Mesendoderm (in vitro differentiated cells): ENCODE measurements at regions not wholly inside any gene's neighbourhood (a gene's known extent, or its start where the extent isn't known, plus 50 kb on each side); places are given as distances from the start of the nearest gene placed in this dataset.

Experiments
- DNase-seq: peaks from one replicate; pipeline ENCODE4 v3.0.0; 2013
- H2AK5ac ChIP-seq: 2 replicates; pipeline ENCODE4 v1.6.1; 2013; ENCODE audit warnings: low read length, inconsistent platforms
- H2BK120ac ChIP-seq: 2 replicates; pipeline ENCODE4 v1.6.1; 2013; ENCODE audit warnings: low read depth, mild to moderate bottlenecking, low read length, moderate library complexity, mixed read lengths
- H2BK15ac ChIP-seq: replicated peaks from 2 replicates; pipeline ENCODE4 v1.6.1; 2013; ENCODE audit warnings: low read depth, mild to moderate bottlenecking, moderate library complexity
- H2BK5ac ChIP-seq: 2 replicates; pipeline ENCODE4 v1.6.1; 2013; ENCODE audit warnings: low read length, inconsistent platforms
- H3K18ac ChIP-seq: 2 replicates; pipeline ENCODE4 v1.6.1; 2013; ENCODE audit warnings: mild to moderate bottlenecking, low read length, mixed read lengths
- H3K23ac ChIP-seq: one replicate; pipeline ENCODE4 v1.6.1; 2013; ENCODE audit warnings: low read length
- H3K27ac ChIP-seq: 2 replicates; pipeline ENCODE4 v1.5.1; 2013; ENCODE audit warnings: low read depth, mild to moderate bottlenecking, inconsistent platforms, low read length, moderate library complexity
- H3K27me3 ChIP-seq: 2 replicates; pipeline ENCODE4 v1.6.1; 2013; ENCODE audit warnings: low read length, control low read depth, mild to moderate bottlenecking, inconsistent platforms; ENCODE audit not compliant: insufficient read depth, poor library complexity
- H3K36me3 ChIP-seq: 2 replicates; pipeline ENCODE4 v1.6.1; 2013; ENCODE audit warnings: low read length, inconsistent platforms; ENCODE audit not compliant: control insufficient read depth, insufficient read depth
- H3K4ac ChIP-seq: one replicate; pipeline ENCODE4 v1.6.1; 2013; ENCODE audit warnings: low read depth, mild to moderate bottlenecking, low read length, moderate library complexity
- H3K4me1 ChIP-seq: 2 replicates; pipeline ENCODE4 v1.6.1; 2013; ENCODE audit warnings: low read depth, low read length, inconsistent platforms; ENCODE audit not compliant: control insufficient read depth
- H3K4me2 ChIP-seq: 2 replicates; pipeline ENCODE4 v1.6.1; 2013; ENCODE audit warnings: low read length
- H3K4me3 ChIP-seq: 2 replicates; pipeline ENCODE4 v1.5.1; 2013; ENCODE audit warnings: mild to moderate bottlenecking, low read length
- H3K56ac ChIP-seq: one replicate; pipeline ENCODE4 v1.6.1; 2013; ENCODE audit warnings: low read length
- H3K79me1 ChIP-seq: 2 replicates; pipeline ENCODE4 v1.6.1; 2013; ENCODE audit warnings: low read length, inconsistent platforms
- H3K79me2 ChIP-seq: 2 replicates; pipeline ENCODE4 v1.6.1; 2013; ENCODE audit warnings: mild to moderate bottlenecking, low read length; ENCODE audit not compliant: control insufficient read depth, insufficient read depth
- H3K9ac ChIP-seq: 2 replicates; pipeline ENCODE4 v1.6.1; 2013; ENCODE audit warnings: low read length, inconsistent platforms
- H4K5ac ChIP-seq: one replicate; pipeline ENCODE4 v1.6.1; 2013; ENCODE audit warnings: low read length
- H4K8ac ChIP-seq: one replicate; pipeline ENCODE4 v1.6.1; 2013; ENCODE audit warnings: low read depth, mild to moderate bottlenecking, control low read depth, low read length, moderate library complexity
- WGBS: extraction: QIAGEN DNeasy Blood & Tissue Kit; methylation state at CpG from one replicate; pipeline ENCODE4 v1.1.7; 2013; ENCODE audit warnings: low lambda C conversion rate, missing lambda C conversion rate; ENCODE audit not compliant: insufficient coverage; ENCODE audit errors: extremely low coverage; 5-methylcytosine and 5-hydroxymethylcytosine counted together

GRCh38 chr4:31923634-31924033 lies 1203.5 kb downstream of the PCDH7 start:
- Histone ChIP-seq H3K79me1 (no peaks in the 10 kb centered on the region), H3K27ac (no peak overlapping the region), H3K4ac (no peak overlapping the region), H3K9ac (no peak overlapping the region), H3K18ac (no peak overlapping the region), H3K36me3 (no peaks in the 10 kb centered on the region), H2BK15ac (no peak overlapping the region), H3K27me3 (no peaks in the 10 kb centered on the region), H4K5ac (no peak overlapping the region), H3K79me2 (no peaks in the 10 kb centered on the region), H3K4me1 (no peaks in the 10 kb centered on the region), H3K23ac (no peak overlapping the region), H3K4me3 (no peak overlapping the region), H2BK120ac (no peak overlapping the region), H3K4me2 (no peak overlapping the region), H2AK5ac (no peak overlapping the region), H2BK5ac (no peak overlapping the region), H3K56ac (no peak overlapping the region), H4K8ac (no peak overlapping the region)
- no CpG with 5 or more reads among the region's 4 CpGs for WGBS
- DNase-seq, result no peak

DNA sequence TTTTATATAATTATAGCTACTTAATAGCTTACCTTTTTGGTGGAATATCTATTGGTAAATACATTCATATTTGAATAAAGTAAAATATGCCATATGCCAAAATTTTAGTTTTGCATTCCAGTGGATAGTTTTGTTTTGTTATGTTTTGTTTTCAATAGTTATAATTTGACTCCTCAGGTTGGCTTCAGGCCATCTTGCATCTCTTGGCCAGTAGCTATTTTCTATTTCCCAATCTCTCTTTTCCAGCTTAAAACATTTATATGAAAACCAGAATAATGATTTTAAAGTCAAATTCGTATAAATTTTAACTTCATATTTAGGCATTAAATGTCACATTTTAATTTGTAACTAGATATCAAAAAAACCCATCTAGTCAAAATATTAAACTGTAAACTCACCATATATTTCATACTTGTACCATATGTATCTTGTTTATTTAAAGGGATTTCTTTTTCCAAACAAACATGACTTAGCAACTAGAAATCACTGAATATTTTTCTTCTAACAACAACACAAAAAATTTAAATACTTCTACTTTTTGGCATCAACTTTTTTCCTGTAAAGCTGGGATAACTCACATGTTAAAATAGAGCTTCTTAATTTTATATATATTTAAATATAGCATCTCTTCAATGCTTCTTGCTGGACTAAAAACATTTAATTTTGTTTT lies 1209.6 kb downstream of the PCDH7 start:
- 100% methylated on average over 1 of the region's 1 CpG for WGBS
- H3K4me3 ChIP-seq, result no peak overlapping the region
- no peak overlapping the region for H4K5ac ChIP-seq
- DNase-seq, result no peak
- no peak overlapping the region for H2AK5ac ChIP-seq
- no peak overlapping the region for H3K18ac ChIP-seq
- H3K4ac ChIP-seq, result no peak overlapping the region
- H3K36me3 ChIP-seq, result no peaks in the 10 kb centered on the region
- H3K4me2 ChIP-seq, result no peak overlapping the region
- H3K79me1 ChIP-seq, result no peaks in the 10 kb centered on the region
- no peaks in the 10 kb centered on the region for H3K79me2 ChIP-seq
- H2BK120ac ChIP-seq, result no peak overlapping the region
- H3K9ac ChIP-seq, result no peak overlapping the region
- H3K27ac ChIP-seq, result no peak overlapping the region
- no peak overlapping the region for H4K8ac ChIP-seq
- no peak overlapping the region for H2BK15ac ChIP-seq
- no peak overlapping the region for H3K56ac ChIP-seq
- no peaks in the 10 kb centered on the region for H3K4me1 ChIP-seq
- H2BK5ac ChIP-seq, result no peak overlapping the region
- no peak overlapping the region for H3K23ac ChIP-seq
- no peaks in the 10 kb centered on the region for H3K27me3 ChIP-seq

- Histone ChIP-seq H2AK5ac (no peak overlapping the region), H3K4ac (no peak overlapping the region), H3K36me3 (no peaks in the 10 kb centered on the region), H3K23ac (no peak overlapping the region), H3K79me1 (no peaks in the 10 kb centered on the region), H2BK120ac (no peak overlapping the region), H2BK15ac (no peak overlapping the region), H3K9ac (no peak overlapping the region), H3K4me1 (no peaks in the 10 kb centered on the region), H4K5ac (no peak overlapping the region), H2BK5ac (no peak overlapping the region), H3K79me2 (no peaks in the 10 kb centered on the region), H3K18ac (no peak overlapping the region), H3K27me3 (no peaks in the 10 kb centered on the region), H3K56ac (no peak overlapping the region), H3K27ac (no peak overlapping the region), H4K8ac (no peak overlapping the region), H3K4me2 (no peak overlapping the region), H3K4me3 (no peak overlapping the region)
- no peak for DNase-seq
- WGBS, result no CpG with 5 or more reads among the region's 3 CpGs
These were observed 1226.3 kb downstream of the PCDH7 start for GRCh38 chr4:31946456-31946855.

GRCh38 chr4:31947101-31947500 lies 1226.9 kb downstream of the PCDH7 start:
- Histone ChIP-seq H3K4me2 (no peak overlapping the region), H3K79me2 (no peaks in the 10 kb centered on the region), H3K56ac (no peak overlapping the region), H3K36me3 (no peaks in the 10 kb centered on the region), H3K18ac (no peak overlapping the region), H3K9ac (no peak overlapping the region), H3K27me3 (no peaks in the 10 kb centered on the region), H4K8ac (no peak overlapping the region), H3K4ac (no peak overlapping the region), H3K79me1 (no peaks in the 10 kb centered on the region), H3K4me1 (no peaks in the 10 kb centered on the region), H2BK120ac (no peak overlapping the region), H3K27ac (no peak overlapping the region), H4K5ac (no peak overlapping the region), H2BK5ac (no peak overlapping the region), H2BK15ac (no peak overlapping the region), H3K4me3 (no peak overlapping the region), H2AK5ac (no peak overlapping the region), H3K23ac (no peak overlapping the region)
- peak; percentile 2 for DNase-seq
- no CpG with 5 or more reads among the region's 1 CpG for WGBS

DNA sequence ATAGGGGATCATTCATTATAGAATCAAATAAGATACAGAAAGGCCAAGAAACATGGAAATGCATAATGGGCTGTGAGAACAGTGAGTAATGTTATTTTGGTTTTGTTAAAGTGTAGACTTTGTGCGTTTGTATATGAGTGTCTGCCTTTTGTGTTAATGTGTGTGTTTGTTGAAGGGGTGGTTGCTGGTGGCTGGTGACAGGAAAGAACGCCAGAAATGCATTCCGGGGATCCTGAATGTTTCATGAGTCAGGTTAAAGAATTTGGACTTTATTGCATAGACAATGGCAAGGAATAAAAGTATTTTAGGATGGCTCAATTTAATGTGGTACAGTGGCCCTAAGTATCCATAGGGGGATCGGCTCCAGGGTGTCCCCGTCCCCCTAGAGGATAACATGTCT lies 1228.9 kb downstream of the PCDH7 start:
- no peak overlapping the region for H2AK5ac ChIP-seq
- no peak overlapping the region for H3K4me3 ChIP-seq
- no peak overlapping the region for H3K9ac ChIP-seq
- H3K4ac ChIP-seq, result no peak overlapping the region
- no peak overlapping the region for H4K8ac ChIP-seq
- no peak overlapping the region for H3K27ac ChIP-seq
- H3K27me3 ChIP-seq, result no peaks in the 10 kb centered on the region
- H3K18ac ChIP-seq, result no peak overlapping the region
- no peak overlapping the region for H3K56ac ChIP-seq
- no peak overlapping the region for H4K5ac ChIP-seq
- H2BK120ac ChIP-seq, result no peak overlapping the region
- H3K79me2 ChIP-seq, result no peaks in the 10 kb centered on the region
- H2BK15ac ChIP-seq, result no peak overlapping the region
- no peak for DNase-seq
- no peak overlapping the region for H3K4me2 ChIP-seq
- WGBS, result 100% methylated on average over 1 of the region's 5 CpGs
- no peaks in the 10 kb centered on the region for H3K36me3 ChIP-seq
- H3K23ac ChIP-seq, result no peak overlapping the region
- H3K4me1 ChIP-seq, result no peaks in the 10 kb centered on the region
- no peak overlapping the region for H2BK5ac ChIP-seq
- H3K79me1 ChIP-seq, result no peaks in the 10 kb centered on the region

DNA sequence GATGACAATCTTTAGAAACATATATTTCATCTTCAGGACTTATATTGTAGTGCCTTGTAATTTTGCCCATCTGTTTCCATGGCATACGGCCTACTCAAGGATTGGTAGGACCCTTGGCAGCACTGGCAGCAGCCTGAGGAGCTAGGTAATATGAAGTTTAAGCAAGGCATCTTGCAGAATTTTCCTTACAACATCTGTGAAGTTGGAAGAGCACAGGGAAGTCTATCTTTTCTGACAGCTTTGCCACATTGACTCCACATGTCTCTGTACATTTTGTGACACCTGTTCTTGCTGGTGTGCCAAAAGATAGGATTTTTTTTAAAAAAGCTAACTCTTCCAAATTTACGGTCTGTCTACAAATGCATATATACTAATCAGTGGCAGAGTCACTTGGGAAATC lies 1235.2 kb downstream of the PCDH7 start:
- Histone ChIP-seq H3K27me3 (no peaks in the 10 kb centered on the region), H3K18ac (no peak overlapping the region), H2BK5ac (no peak overlapping the region), H2BK15ac (no peak overlapping the region), H3K9ac (no peak overlapping the region), H4K8ac (no peak overlapping the region), H3K4me3 (no peak overlapping the region), H3K23ac (no peak overlapping the region), H2AK5ac (no peak overlapping the region), H2BK120ac (no peak overlapping the region), H3K4me2 (no peak overlapping the region), H3K56ac (no peak overlapping the region), H3K79me1 (no peaks in the 10 kb centered on the region), H3K36me3 (no peaks in the 10 kb centered on the region), H3K79me2 (no peaks in the 10 kb centered on the region), H3K4ac (no peak overlapping the region), H4K5ac (no peak overlapping the region), H3K4me1 (no peaks in the 10 kb centered on the region), H3K27ac (no peak overlapping the region)
- no CpG with 5 or more reads among the region's 2 CpGs for WGBS
- DNase-seq, result no peak
